Loucy (cell line): ENCODE measurements at regions not wholly inside any gene's neighbourhood (a gene's known extent, or its start where the extent isn't known, plus 50 kb on each side); places are given as distances from the start of the nearest gene placed in this dataset.

ENCODE experiments used
- H2AFZ ChIP-seq: fragments of 200-600 bp; sonication (generic); 2 replicates; pipeline ENCODE4 v1.6.0; 2016; ENCODE audit warnings: antibody characterized with exemption, mild to moderate bottlenecking, low read length, moderate library complexity
- H3F3A ChIP-seq: fragments of 200-600 bp; 2 replicates; pipeline ENCODE4 v1.6.0; 2016; ENCODE audit warnings: antibody characterized with exemption, low read depth, mild to moderate bottlenecking
- H3K27me3 ChIP-seq: fragments of 200-600 bp; sonication (generic); 2 replicates; pipeline ENCODE4 v1.6.1; 2014; ENCODE audit warnings: low read length, mild to moderate bottlenecking; ENCODE audit not compliant: insufficient read depth, poor library complexity, severe bottlenecking
- H3K36me3 ChIP-seq: fragments of 200-600 bp; sonication (generic); 2 replicates; pipeline ENCODE4 v1.6.1; 2016; ENCODE audit warnings: low read length; ENCODE audit not compliant: insufficient read depth
- H3K4me1 ChIP-seq: fragments of 200-600 bp; sonication (generic); 2 replicates; pipeline ENCODE4 v1.5.1; 2014; ENCODE audit warnings: low read length, mild to moderate bottlenecking; ENCODE audit not compliant: insufficient read depth, poor library complexity, severe bottlenecking
- H3K4me2 ChIP-seq: fragments of 200-600 bp; sonication (generic); 2 replicates; pipeline ENCODE4 v1.6.0; 2014; ENCODE audit warnings: antibody characterized with exemption, low read length, low read depth, mild to moderate bottlenecking; ENCODE audit not compliant: poor library complexity, severe bottlenecking
- H3K4me3 ChIP-seq: fragments of 200-600 bp; sonication (generic); 2 replicates; pipeline ENCODE4 v1.5.1; 2014; ENCODE audit warnings: low read length, mild to moderate bottlenecking, mixed read lengths; ENCODE audit not compliant: poor library complexity, severe bottlenecking
- H3K79me2 ChIP-seq: fragments of 200-600 bp; sonication (generic); 2 replicates; pipeline ENCODE4 v1.6.1; 2014; ENCODE audit warnings: low read length; ENCODE audit not compliant: insufficient read depth
- H3K9ac ChIP-seq: fragments of 200-600 bp; sonication (generic); 2 replicates; pipeline ENCODE4 v1.6.0; 2014; ENCODE audit warnings: mild to moderate bottlenecking, low read depth, low read length, moderate library complexity; ENCODE audit not compliant: poor library complexity, severe bottlenecking
- H3K9me2 ChIP-seq: fragments of 200-600 bp; sonication (generic); replicated peaks from 2 replicates; pipeline ENCODE4 v1.6.1; 2016; ENCODE audit warnings: low read depth, low read length, mixed read lengths
- H3K9me3 ChIP-seq: fragments of 200-600 bp; sonication (generic); 2 replicates; pipeline ENCODE4 v1.6.1; 2014; ENCODE audit warnings: mild to moderate bottlenecking, antibody characterized with exemption, low read length, low read depth; ENCODE audit not compliant: insufficient read depth
- H4K20me1 ChIP-seq: fragments of 200-600 bp; sonication (generic); 2 replicates; pipeline ENCODE4 v1.6.0; 2014; ENCODE audit warnings: antibody characterized with exemption, low read length, mild to moderate bottlenecking; ENCODE audit not compliant: insufficient read depth, poor library complexity, severe bottlenecking
- CTCF ChIP-seq: fragments of 200-600 bp; sonication (generic); conservative IDR thresholded peaks from 2 replicates; pipeline ENCODE4 v1.5.1; 2014; ENCODE audit warnings: mild to moderate bottlenecking, antibody characterized with exemption, low read length
- EZH2phosphoT487 ChIP-seq: fragments of 200-600 bp; IDR thresholded peaks from 2 replicates; pipeline ENCODE4 v1.6.1; 2018; ENCODE audit warnings: antibody characterized with exemption, mild to moderate bottlenecking, moderate library complexity, borderline replicate concordance

GRCh38 chr1:218501161-218501560, 156.0 kb downstream of the TGFB2 start:
- H2AFZ ChIP-seq = no peak overlapping the region
- H3K9ac ChIP-seq = no peak overlapping the region
- H3K79me2 ChIP-seq = no peaks in the 10 kb centered on the region
- no peaks in the 10 kb centered on the region for H3K27me3 ChIP-seq
- H3K36me3 ChIP-seq = no peaks in the 10 kb centered on the region
- H3K9me3 ChIP-seq = no peaks in the 10 kb centered on the region
- H3K4me1 ChIP-seq = no peaks in the 10 kb centered on the region
- no peaks in the 10 kb centered on the region for H4K20me1 ChIP-seq
- H3F3A ChIP-seq = no peaks in the 10 kb centered on the region
- no peak overlapping the region for H3K4me3 ChIP-seq
- no peaks in the 10 kb centered on the region for H3K9me2 ChIP-seq
- TF ChIP-seq EZH2phosphoT487 (no peak), CTCF (no peak)
- H3K4me2 ChIP-seq = no peak overlapping the region

- no peak overlapping the region for H3K4me2 ChIP-seq
- peaks cover 7% of the 10 kb centered on the region; the same call in 1 of the 2 replicates for H3K9me3 ChIP-seq
- no peaks in the 10 kb centered on the region for H3K79me2 ChIP-seq
- H3K9ac ChIP-seq = no peak overlapping the region
- TF ChIP-seq EZH2phosphoT487 (no peak), CTCF (no peak)
- no peaks in the 10 kb centered on the region for H3F3A ChIP-seq
- no peaks in the 10 kb centered on the region for H3K27me3 ChIP-seq
- no peak overlapping the region for H3K4me3 ChIP-seq
- H3K36me3 ChIP-seq = no peaks in the 10 kb centered on the region
- H3K9me2 ChIP-seq = no peaks in the 10 kb centered on the region
- H3K4me1 ChIP-seq = no peaks in the 10 kb centered on the region
- no peaks in the 10 kb centered on the region for H4K20me1 ChIP-seq
- H2AFZ ChIP-seq = no peak overlapping the region
These were observed 157.2 kb downstream of the TGFB2 start for GRCh38 chr1:218502383-218502782.

- Histone ChIP-seq H3K36me3 (no peaks in the 10 kb centered on the region), H3K9me2 (no peaks in the 10 kb centered on the region), H2AFZ (peak overlapping the region; percentile 3; the same call in 1 of the 2 replicates), H3K4me1 (no peaks in the 10 kb centered on the region), H3K4me3 (no peak overlapping the region), H3K9me3 (peaks cover 10% of the 10 kb centered on the region; the same call in 1 of the 2 replicates), H3K79me2 (no peaks in the 10 kb centered on the region), H3K9ac (no peak overlapping the region), H3K27me3 (no peaks in the 10 kb centered on the region), H3F3A (no peaks in the 10 kb centered on the region), H3K4me2 (no peak overlapping the region), H4K20me1 (no peaks in the 10 kb centered on the region)
- TF ChIP-seq CTCF = no peak
- TF ChIP-seq EZH2phosphoT487 = no peak
These were observed 158.0 kb downstream of the TGFB2 start for GRCh38 chr1:218503102-218503501.
